Stimulated activated CD4-positive, alpha-beta T cell treated with anti-CD3 and anti-CD28 coated beads, TNF-alpha, amount 100 ng/mL, for 1 hour (primary cell): ENCODE measurements at regions not wholly inside any gene's neighbourhood (a gene's known extent, or its start where the extent isn't known, plus 50 kb on each side); places are given as distances from the start of the nearest gene placed in this dataset.
"Not testable (repeated sequence)": the region's sequence is repeated elsewhere in the genome, so short reads cannot be mapped to it uniquely, and the experiment has no call there.

Source experiments
- DNase-seq, 3 donors: peaks; one replicate each; pipeline ENCODE4 v3.0.0-alpha.2; 2020; ENCODE audit warnings: low read depth in 3 of 3, low spot score in 1 of 3

GRCh38 chr5:96528826-96529474 is 95.9 kb upstream of the PCSK1 start:
- DNase-seq, result no peak

GRCh38 chr5:96529559-96529958 is 96.5 kb upstream of the PCSK1 start:
- DNase-seq, result no peak

GRCh38 chr5:96530901-96531300 is 97.9 kb upstream of the PCSK1 start:
- DNase-seq, result no peak

DNA sequence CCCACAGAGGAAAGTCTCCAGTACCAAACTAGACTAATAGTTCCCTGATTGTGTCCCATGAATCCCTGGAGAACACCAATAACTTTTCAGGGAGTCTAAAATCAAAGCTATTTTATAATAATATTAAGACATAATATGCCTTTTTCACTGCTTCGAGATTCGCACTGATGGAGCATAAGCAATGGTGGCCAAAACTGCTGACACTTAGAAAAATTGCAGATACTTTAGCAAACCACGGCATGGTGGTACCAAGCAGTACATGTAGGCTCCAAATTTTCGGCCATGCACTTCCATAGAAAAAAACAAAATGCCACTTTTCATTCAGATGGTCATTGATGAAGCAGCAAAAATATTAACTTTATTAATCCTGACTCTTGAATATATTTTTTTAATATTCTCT is 100.3 kb upstream of the PCSK1 start:
- DNase-seq, result no peak

- DNase-seq, result peak in 1 of 3 donors; percentile 0
Observed at GRCh38 chr5:96537386-96537785, 104.3 kb upstream of the PCSK1 start.

DNA sequence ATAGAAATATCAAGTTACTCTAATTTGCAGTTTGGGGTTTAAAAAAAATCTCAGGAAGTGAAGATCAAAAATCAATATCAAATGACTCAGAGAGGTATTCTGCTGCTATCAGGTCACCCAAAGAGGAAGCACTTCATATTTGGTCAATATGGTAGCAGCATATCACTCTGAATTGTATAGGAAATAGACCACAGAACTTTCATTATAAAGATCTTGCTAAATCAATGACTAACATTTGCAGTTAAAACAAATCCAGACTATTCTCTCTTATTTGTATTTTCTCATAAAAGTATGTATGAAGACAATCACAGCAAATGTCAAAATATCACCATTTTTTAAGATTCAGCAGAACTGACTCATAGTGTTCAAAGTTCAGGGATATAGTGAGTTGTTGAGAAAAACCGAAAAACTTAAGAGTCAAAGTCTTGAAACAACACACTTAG is 105.8 kb upstream of the PCSK1 start:
- no peak for DNase-seq

DNA sequence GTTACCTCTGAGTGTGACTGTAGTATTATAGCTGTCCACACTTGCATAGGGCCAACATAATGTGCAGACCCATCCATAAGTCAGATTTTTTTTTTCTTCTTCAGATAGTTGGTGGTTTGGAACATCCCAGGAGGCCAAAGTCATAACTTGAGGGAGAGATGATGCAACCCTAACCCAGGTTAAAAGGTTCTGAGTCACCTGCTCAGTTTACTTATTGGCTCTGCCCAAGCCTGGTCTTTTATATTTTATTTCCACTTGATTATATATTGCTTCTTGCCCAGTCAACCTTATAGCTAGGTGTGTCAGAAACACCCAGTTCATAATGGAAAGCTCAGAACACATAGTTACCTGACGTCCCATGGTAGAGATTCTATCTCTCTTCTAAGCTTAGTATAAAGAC is 113.1 kb upstream of the PCSK1 start:
- DNase-seq, result no peak

GRCh38 chr5:96547486-96547885 is 114.4 kb upstream of the PCSK1 start:
- no peak for DNase-seq

GRCh38 chr5:96548905-96549304 is 113.3 kb upstream of the CAST start:
- no peak for DNase-seq

- not testable (repeated sequence) for DNase-seq
Observed at GRCh38 chr5:96560857-96561256, 101.3 kb upstream of the CAST start.

GRCh38 chr5:96562614-96563013 is 99.6 kb upstream of the CAST start:
- DNase-seq, result no peak

DNA sequence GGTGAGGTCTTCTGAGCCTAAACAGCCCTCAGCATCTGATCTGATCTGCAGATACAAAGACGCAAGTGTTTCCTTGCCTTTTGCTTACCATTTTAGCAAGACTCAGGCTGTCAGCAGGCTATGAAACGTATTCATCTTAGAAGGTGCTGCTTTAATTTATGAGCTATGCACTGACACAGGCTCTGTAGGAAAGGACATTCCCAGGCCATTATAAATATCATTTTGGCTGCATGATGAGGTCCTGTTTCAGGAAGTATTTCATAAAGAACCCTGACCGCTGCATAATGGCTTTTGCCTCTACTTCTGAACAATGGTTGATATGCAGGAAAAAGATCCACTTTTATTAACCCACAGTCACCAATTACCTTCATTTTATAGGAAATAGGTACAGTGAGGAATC is 98.4 kb upstream of the CAST start:
- DNase-seq, result no peak

GRCh38 chr5:96565582-96566265 is 96.5 kb upstream of the CAST start:
- DNase-seq, result no peak

- no peak for DNase-seq
Observed at GRCh38 chr5:96566833-96567587, 95.2 kb upstream of the CAST start.

- no peak for DNase-seq
Observed at GRCh38 chr5:96569332-96569731, 92.8 kb upstream of the CAST start.

DNA sequence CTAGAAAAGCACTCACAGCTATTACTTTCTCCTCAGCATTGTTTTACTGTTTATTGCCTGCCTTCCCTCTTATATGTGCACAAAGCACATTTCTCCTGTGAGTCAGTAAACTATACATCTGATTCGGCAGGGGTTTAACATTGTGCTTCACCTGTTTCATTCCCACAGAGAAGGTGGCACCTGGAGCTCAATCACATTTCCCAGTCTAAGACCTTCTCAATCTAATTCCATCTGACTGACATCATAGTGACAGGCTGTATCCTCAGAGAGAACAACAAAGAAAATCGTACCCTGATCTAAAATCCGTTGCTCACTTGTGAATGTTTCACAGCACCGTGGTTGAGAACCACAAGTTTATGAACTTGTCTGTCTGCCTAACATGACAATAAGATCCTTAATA is 92.4 kb upstream of the CAST start:
- no peak for DNase-seq

DNA sequence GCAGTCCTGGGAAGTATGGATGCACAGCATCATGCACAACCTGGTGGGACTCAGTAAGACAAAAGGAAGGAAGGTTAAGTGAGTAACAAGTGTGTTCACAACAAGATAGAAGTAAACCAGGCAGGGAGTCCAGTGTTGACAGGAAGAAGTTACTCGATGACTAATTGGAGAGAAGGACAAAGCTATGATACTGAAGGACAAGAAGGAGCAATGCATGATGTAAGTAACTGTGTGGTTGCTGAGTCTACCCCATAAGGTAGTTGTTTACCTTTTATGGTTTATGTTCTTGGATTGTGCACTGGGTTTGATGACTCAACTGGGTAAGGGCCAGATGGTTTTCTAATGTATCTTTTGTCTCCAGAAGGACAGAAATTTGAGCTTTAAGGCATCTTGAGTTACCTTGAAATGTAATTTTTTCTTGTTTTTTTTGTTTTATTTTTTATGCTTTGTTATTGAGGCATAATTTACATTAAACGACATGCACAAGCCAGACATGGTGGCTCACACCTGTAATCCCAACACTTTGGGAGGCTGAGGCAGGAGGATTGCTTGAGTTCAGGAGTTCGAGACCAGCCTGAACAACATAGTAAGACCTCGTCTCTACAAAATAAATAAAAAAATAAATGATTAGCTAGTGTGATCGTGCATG is 89.2 kb upstream of the CAST start:
- DNase-seq, result no peak

DNA sequence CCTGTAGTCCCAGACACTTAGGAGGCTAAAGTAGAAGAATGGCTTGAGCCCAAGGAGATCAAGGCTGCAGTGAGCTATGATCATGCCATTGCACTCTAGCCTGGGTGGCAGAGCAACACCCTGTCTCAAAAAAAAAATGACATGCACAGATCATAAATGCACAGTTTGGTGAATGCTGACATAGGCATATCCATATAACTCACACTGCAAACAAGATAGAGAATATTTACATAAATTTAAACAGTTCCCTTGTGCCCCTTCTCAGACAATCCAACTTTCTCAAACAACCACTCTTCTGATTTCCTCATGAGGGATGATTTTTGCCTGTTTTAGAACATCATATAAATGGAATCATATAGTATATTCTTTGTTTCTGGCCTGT is 88.7 kb upstream of the CAST start:
- no peak for DNase-seq

- DNase-seq, result no peak
Observed at GRCh38 chr5:96576876-96577275, 85.3 kb upstream of the CAST start.

DNA sequence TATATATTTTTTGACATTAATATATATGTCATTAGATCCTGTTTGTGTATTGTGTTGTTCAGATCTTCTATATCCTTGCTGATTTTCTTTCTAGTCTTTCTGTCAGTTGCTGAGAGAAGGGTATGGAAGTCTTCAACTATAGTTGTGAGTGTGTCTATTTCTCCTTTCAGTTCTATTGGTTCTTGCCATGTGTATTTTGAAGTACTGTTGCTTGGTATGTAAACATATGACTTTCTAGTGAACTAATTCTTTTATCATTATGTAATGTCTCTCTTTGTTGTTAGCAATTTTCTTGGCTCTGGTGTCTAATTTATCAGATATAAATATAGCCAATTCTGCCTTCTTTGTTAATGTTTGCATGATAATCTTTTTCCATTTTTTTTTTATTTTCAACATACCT is 84.3 kb upstream of the CAST start:
- no peak for DNase-seq

DNA sequence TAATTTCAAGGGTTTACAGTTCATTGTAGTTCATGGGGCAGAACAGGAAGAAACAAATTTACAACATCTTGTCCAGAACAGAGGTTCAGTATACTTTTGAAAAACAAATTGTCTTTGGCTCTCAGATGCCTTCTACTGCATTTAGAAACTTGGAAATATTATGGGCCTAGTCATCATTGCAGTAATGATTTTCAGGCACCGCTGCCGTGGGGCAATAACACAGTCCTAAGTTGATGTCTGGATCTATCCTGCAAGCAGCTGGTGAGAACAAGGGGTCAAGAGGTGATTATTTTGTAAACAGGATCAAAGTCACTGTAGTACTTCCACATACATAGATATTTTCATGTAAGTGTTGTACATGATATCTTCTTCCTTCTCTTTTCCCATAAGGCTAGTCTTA is 82.5 kb upstream of the CAST start:
- no peak for DNase-seq

GRCh38 chr5:96582343-96582742 is 79.8 kb upstream of the CAST start:
- DNase-seq, result no peak
